T-helper 1 cell treated with Interleukin-12 subunit alpha and Interleukin-12 subunit beta and Interleukin-4 antibody, amounts not matched to agents 30 μg/mL and 1 μg/mL, for 36 hours (primary cell): ENCODE measurements at regions not wholly inside any gene's neighbourhood (a gene's known extent, or its start where the extent isn't known, plus 50 kb on each side); places are given as distances from the start of the nearest gene placed in this dataset.

Experiments
- H3K27ac Mint-ChIP-seq: one replicate; pipeline ENCODE4 v1.8.0; 2021; ENCODE audit warnings: mild to moderate bottlenecking, mixed read lengths
- H3K27me3 Mint-ChIP-seq: one replicate; pipeline ENCODE4 v1.8.0; 2021; ENCODE audit warnings: low read depth, mixed read lengths
- H3K36me3 Mint-ChIP-seq: one replicate; pipeline ENCODE4 v1.8.0; 2021; ENCODE audit warnings: low read depth, mixed read lengths
- H3K4me1 Mint-ChIP-seq: one replicate; pipeline ENCODE4 v1.8.0; 2021; ENCODE audit warnings: low read depth, mixed read lengths
- H3K4me3 Mint-ChIP-seq: one replicate; pipeline ENCODE4 v1.8.0; 2021; ENCODE audit warnings: mild to moderate bottlenecking, moderate library complexity, mixed read lengths
- H3K9me3 Mint-ChIP-seq: one replicate; pipeline ENCODE4 v1.8.0; 2021; ENCODE audit warnings: mixed read lengths

- H3K27ac Mint-ChIP-seq: no peak overlapping the region
- no peaks in the 10 kb centered on the region for H3K36me3 Mint-ChIP-seq
- H3K9me3 Mint-ChIP-seq: peaks cover 4% of the 10 kb centered on the region
- no peaks in the 10 kb centered on the region for H3K27me3 Mint-ChIP-seq
- H3K4me1 Mint-ChIP-seq: no peaks in the 10 kb centered on the region
- no peak overlapping the region for H3K4me3 Mint-ChIP-seq
Observed at GRCh38 chr7:33806298-33807154, 98.8 kb upstream of the BMPER start.

- no peaks in the 10 kb centered on the region for H3K36me3 Mint-ChIP-seq
- H3K27ac Mint-ChIP-seq: no peak overlapping the region
- H3K9me3 Mint-ChIP-seq: peaks cover 4% of the 10 kb centered on the region
- H3K4me1 Mint-ChIP-seq: no peaks in the 10 kb centered on the region
- no peak overlapping the region for H3K4me3 Mint-ChIP-seq
- no peaks in the 10 kb centered on the region for H3K27me3 Mint-ChIP-seq
Observed at GRCh38 chr7:33807155-33807530, 98.2 kb upstream of the BMPER start.

- no peak overlapping the region for H3K27ac Mint-ChIP-seq
- H3K9me3 Mint-ChIP-seq: peaks cover 10% of the 10 kb centered on the region
Observed at GRCh38 chr7:33807779-33808482, 97.4 kb upstream of the BMPER start.

GRCh38 chr7:33809228-33809627 lies 96.1 kb upstream of the BMPER start:
- no peaks in the 10 kb centered on the region for H3K36me3 Mint-ChIP-seq
- H3K27me3 Mint-ChIP-seq: no peaks in the 10 kb centered on the region
- no peak overlapping the region for H3K4me3 Mint-ChIP-seq
- H3K4me1 Mint-ChIP-seq: peaks cover under 1% of the 10 kb centered on the region
- no peak overlapping the region for H3K27ac Mint-ChIP-seq
- peaks cover 13% of the 10 kb centered on the region for H3K9me3 Mint-ChIP-seq

More at GRCh38 chr7:33807779-33808482, 97.4 kb upstream of the BMPER start:
- H3K27me3 Mint-ChIP-seq: no peaks in the 10 kb centered on the region
- no peak overlapping the region for H3K4me3 Mint-ChIP-seq
- no peaks in the 10 kb centered on the region for H3K4me1 Mint-ChIP-seq
- no peaks in the 10 kb centered on the region for H3K36me3 Mint-ChIP-seq

- Mint-ChIP-seq H3K27me3 (no peaks in the 10 kb centered on the region), H3K27ac (no peak overlapping the region), H3K4me1 (peaks cover 4% of the 10 kb centered on the region), H3K4me3 (no peak overlapping the region), H3K36me3 (no peaks in the 10 kb centered on the region), H3K9me3 (peaks cover 13% of the 10 kb centered on the region)
Observed at GRCh38 chr7:33810356-33810755, 95.0 kb upstream of the BMPER start.

- Mint-ChIP-seq H3K36me3 (no peaks in the 10 kb centered on the region), H3K4me1 (peaks cover 4% of the 10 kb centered on the region), H3K27ac (no peak overlapping the region), H3K9me3 (peaks cover 13% of the 10 kb centered on the region), H3K4me3 (no peak overlapping the region), H3K27me3 (no peaks in the 10 kb centered on the region)
Observed at GRCh38 chr7:33813331-33813730, 92.0 kb upstream of the BMPER start.

- no peak overlapping the region for H3K4me3 Mint-ChIP-seq
- H3K36me3 Mint-ChIP-seq: no peaks in the 10 kb centered on the region
- peaks cover 4% of the 10 kb centered on the region for H3K4me1 Mint-ChIP-seq
- H3K27me3 Mint-ChIP-seq: no peaks in the 10 kb centered on the region
- H3K9me3 Mint-ChIP-seq: peaks cover 13% of the 10 kb centered on the region
- no peak overlapping the region for H3K27ac Mint-ChIP-seq
Observed at GRCh38 chr7:33814400-33814799, 90.9 kb upstream of the BMPER start.

- H3K9me3 Mint-ChIP-seq: peaks cover 13% of the 10 kb centered on the region
- no peak overlapping the region for H3K27ac Mint-ChIP-seq
- H3K4me3 Mint-ChIP-seq: no peak overlapping the region
- H3K27me3 Mint-ChIP-seq: no peaks in the 10 kb centered on the region
- peaks cover 4% of the 10 kb centered on the region for H3K4me1 Mint-ChIP-seq
- H3K36me3 Mint-ChIP-seq: no peaks in the 10 kb centered on the region
Observed at GRCh38 chr7:33814936-33815335, 90.4 kb upstream of the BMPER start.

GRCh38 chr7:33815336-33815735 lies 90.0 kb upstream of the BMPER start:
- H3K9me3 Mint-ChIP-seq: peaks cover 13% of the 10 kb centered on the region
- H3K4me1 Mint-ChIP-seq: peaks cover 4% of the 10 kb centered on the region
- no peaks in the 10 kb centered on the region for H3K27me3 Mint-ChIP-seq
- H3K4me3 Mint-ChIP-seq: no peak overlapping the region
- no peaks in the 10 kb centered on the region for H3K36me3 Mint-ChIP-seq
- H3K27ac Mint-ChIP-seq: no peak overlapping the region

GRCh38 chr7:33816106-33816505 lies 89.2 kb upstream of the BMPER start:
- Mint-ChIP-seq H3K4me1 (peaks cover 4% of the 10 kb centered on the region), H3K27ac (no peak overlapping the region), H3K4me3 (no peak overlapping the region), H3K27me3 (no peaks in the 10 kb centered on the region), H3K9me3 (peaks cover 11% of the 10 kb centered on the region), H3K36me3 (no peaks in the 10 kb centered on the region)

GRCh38 chr7:33819658-33820057 lies 85.7 kb upstream of the BMPER start:
- Mint-ChIP-seq H3K4me1 (no peaks in the 10 kb centered on the region), H3K27me3 (no peaks in the 10 kb centered on the region), H3K9me3 (no peaks in the 10 kb centered on the region), H3K27ac (no peak overlapping the region), H3K36me3 (no peaks in the 10 kb centered on the region), H3K4me3 (no peak overlapping the region)

- Mint-ChIP-seq H3K4me1 (no peaks in the 10 kb centered on the region), H3K27me3 (no peaks in the 10 kb centered on the region), H3K27ac (no peak overlapping the region), H3K9me3 (no peaks in the 10 kb centered on the region), H3K36me3 (no peaks in the 10 kb centered on the region), H3K4me3 (no peak overlapping the region)
Observed at GRCh38 chr7:33820206-33820605, 85.1 kb upstream of the BMPER start.

- H3K27ac Mint-ChIP-seq: no peak overlapping the region
- no peak overlapping the region for H3K4me3 Mint-ChIP-seq
- no peaks in the 10 kb centered on the region for H3K9me3 Mint-ChIP-seq
- no peaks in the 10 kb centered on the region for H3K27me3 Mint-ChIP-seq
- H3K36me3 Mint-ChIP-seq: no peaks in the 10 kb centered on the region
- no peaks in the 10 kb centered on the region for H3K4me1 Mint-ChIP-seq
Observed at GRCh38 chr7:33821970-33822369, 83.4 kb upstream of the BMPER start.

- no peak overlapping the region for H3K27ac Mint-ChIP-seq
- no peaks in the 10 kb centered on the region for H3K36me3 Mint-ChIP-seq
- H3K4me3 Mint-ChIP-seq: no peak overlapping the region
- H3K9me3 Mint-ChIP-seq: no peaks in the 10 kb centered on the region
- H3K27me3 Mint-ChIP-seq: no peaks in the 10 kb centered on the region
- no peaks in the 10 kb centered on the region for H3K4me1 Mint-ChIP-seq
Observed at GRCh38 chr7:33823913-33824312, 81.4 kb upstream of the BMPER start.

- no peaks in the 10 kb centered on the region for H3K4me1 Mint-ChIP-seq
- H3K27ac Mint-ChIP-seq: no peak overlapping the region
- no peaks in the 10 kb centered on the region for H3K27me3 Mint-ChIP-seq
- no peaks in the 10 kb centered on the region for H3K36me3 Mint-ChIP-seq
- no peak overlapping the region for H3K4me3 Mint-ChIP-seq
- H3K9me3 Mint-ChIP-seq: no peaks in the 10 kb centered on the region
Observed at GRCh38 chr7:33824911-33825459, 80.4 kb upstream of the BMPER start.
